ENCODE measurements at regions not wholly inside any gene's neighbourhood (a gene's known extent, or its start where the extent isn't known, plus 50 kb on each side); places are given as distances from the start of the nearest gene placed in this dataset.
A peak's percentile ranks its signal among the peaks of the same experiment; 100 is the strongest.
"Not testable (repeated sequence)": the region's sequence is repeated elsewhere in the genome, so short reads cannot be mapped to it uniquely, and the experiment has no call there.

- DNase-seq (ENCODE audit: low read depth): peak; percentile 92
- no peak overlapping the region for H3K4me3 ChIP-seq (ENCODE audit: low read depth, low read length)
- no peak for TF ChIP-seq CTCF (IDR thresholded peaks at IDR 0.05; ENCODE audit: insufficient read depth, low read depth, low read length)
These were observed 86.8 kb downstream of the LSM3 start for GRCh38 chr3:14265246-14265962.

- no peak overlapping the region for H3K4me3 ChIP-seq (ENCODE audit: low read depth, low read length)
- TF ChIP-seq CTCF (IDR thresholded peaks at IDR 0.05; ENCODE audit: insufficient read depth, low read depth, low read length): no peak
- DNase-seq (ENCODE audit: low read depth): peak; percentile 86
These were observed 87.7 kb downstream of the LSM3 start for GRCh38 chr3:14266361-14266760.

GRCh38 chr3:14267976-14268375, 89.4 kb downstream of the LSM3 start:
- DNase-seq (ENCODE audit: low read depth): no peak
- H3K4me3 ChIP-seq (ENCODE audit: low read depth, low read length): no peak overlapping the region
- TF ChIP-seq CTCF (IDR thresholded peaks at IDR 0.05; ENCODE audit: insufficient read depth, low read depth, low read length): no peak

GRCh38 chr3:14268897-14269296, 90.3 kb downstream of the LSM3 start:
- no peak for TF ChIP-seq CTCF (IDR thresholded peaks at IDR 0.05; ENCODE audit: insufficient read depth, low read depth, low read length)
- DNase-seq (ENCODE audit: low read depth): no peak
- H3K4me3 ChIP-seq (ENCODE audit: low read depth, low read length): no peak overlapping the region

GRCh38 chr3:14272041-14272958, 93.7 kb downstream of the LSM3 start:
- DNase-seq (ENCODE audit: low read depth): not testable (repeated sequence)

GRCh38 chr3:14272959-14273560, 94.4 kb downstream of the LSM3 start:
- not testable (repeated sequence) for DNase-seq (ENCODE audit: low read depth)

More at GRCh38 chr3:14272041-14272958, 93.7 kb downstream of the LSM3 start:
- H3K4me3 ChIP-seq (ENCODE audit: low read depth, low read length): not testable (repeated sequence)

GRCh38 chr3:14273901-14274611, 95.4 kb downstream of the LSM3 start:
- H3K4me3 ChIP-seq (ENCODE audit: low read depth, low read length): no peak overlapping the region
- TF ChIP-seq CTCF (IDR thresholded peaks at IDR 0.05; ENCODE audit: insufficient read depth, low read depth, low read length): no peak
- no peak for DNase-seq (ENCODE audit: low read depth)

More at GRCh38 chr3:14272959-14273560, 94.4 kb downstream of the LSM3 start:
- not testable (repeated sequence) for H3K4me3 ChIP-seq (ENCODE audit: low read depth, low read length)

Data from fibroblast of villous mesenchyme (primary cell).